ENCODE measurements at regions not wholly inside any gene's neighbourhood (a gene's known extent, or its start where the extent isn't known, plus 50 kb on each side); places are given as distances from the start of the nearest gene placed in this dataset.

DNA sequence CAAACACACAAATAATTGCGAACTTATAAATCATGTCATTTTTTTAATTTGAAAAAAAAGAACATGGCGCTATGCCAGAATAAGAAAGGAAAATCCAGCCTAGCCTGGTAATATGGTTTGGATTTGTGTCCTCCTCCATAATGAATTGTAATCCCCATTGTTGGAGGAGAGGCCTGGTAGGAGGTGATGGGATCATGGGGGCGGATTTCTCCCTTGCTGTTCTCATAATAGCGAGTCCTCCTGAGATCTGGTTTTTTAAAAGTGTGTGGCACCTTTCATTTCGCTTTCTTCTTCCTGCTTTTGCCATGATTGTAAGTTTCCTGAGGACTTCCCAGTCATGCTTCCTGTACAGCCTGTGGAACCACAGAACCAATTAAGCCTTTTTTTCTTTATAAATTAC is 65.9 kb upstream of the TANC2 start:
- TF ChIP-seq, protein P1, sequence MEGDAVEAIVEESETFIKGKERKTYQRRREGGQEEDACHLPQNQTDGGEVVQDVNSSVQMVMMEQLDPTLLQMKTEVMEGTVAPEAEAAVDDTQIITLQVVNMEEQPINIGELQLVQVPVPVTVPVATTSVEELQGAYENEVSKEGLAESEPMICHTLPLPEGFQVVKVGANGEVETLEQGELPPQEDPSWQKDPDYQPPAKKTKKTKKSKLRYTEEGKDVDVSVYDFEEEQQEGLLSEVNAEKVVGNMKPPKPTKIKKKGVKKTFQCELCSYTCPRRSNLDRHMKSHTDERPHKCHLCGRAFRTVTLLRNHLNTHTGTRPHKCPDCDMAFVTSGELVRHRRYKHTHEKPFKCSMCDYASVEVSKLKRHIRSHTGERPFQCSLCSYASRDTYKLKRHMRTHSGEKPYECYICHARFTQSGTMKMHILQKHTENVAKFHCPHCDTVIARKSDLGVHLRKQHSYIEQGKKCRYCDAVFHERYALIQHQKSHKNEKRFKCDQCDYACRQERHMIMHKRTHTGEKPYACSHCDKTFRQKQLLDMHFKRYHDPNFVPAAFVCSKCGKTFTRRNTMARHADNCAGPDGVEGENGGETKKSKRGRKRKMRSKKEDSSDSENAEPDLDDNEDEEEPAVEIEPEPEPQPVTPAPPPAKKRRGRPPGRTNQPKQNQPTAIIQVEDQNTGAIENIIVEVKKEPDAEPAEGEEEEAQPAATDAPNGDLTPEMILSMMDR (IDR thresholded peaks at IDR 0.05) = no peak
- no peak for TF ChIP-seq POLR2A (IDR thresholded peaks at IDR 0.05)
